ENCODE measurements at regions not wholly inside any gene's neighbourhood (a gene's known extent, or its start where the extent isn't known, plus 50 kb on each side); places are given as distances from the start of the nearest gene placed in this dataset.
"Not testable (repeated sequence)": the region's sequence is repeated elsewhere in the genome, so short reads cannot be mapped to it uniquely, and the experiment has no call there.

- peak; percentile 7 for DNase-seq
Measured at GRCh38 chr4:38386654-38387188, 277.3 kb upstream of the KLF3 start.

- no peak for DNase-seq
Measured at GRCh38 chr4:38387348-38387747, 276.7 kb upstream of the KLF3 start.

- DNase-seq, result no peak
Measured at GRCh38 chr4:38387819-38388218, 276.2 kb upstream of the KLF3 start.

- not testable (repeated sequence) for DNase-seq
Measured at GRCh38 chr4:38388907-38389306, 275.1 kb upstream of the KLF3 start.

GRCh38 chr4:38390969-38391545 is 272.9 kb upstream of the KLF3 start:
- DNase-seq, result no peak

GRCh38 chr4:38392223-38392855 is 271.7 kb upstream of the KLF3 start:
- DNase-seq, result no peak

GRCh38 chr4:38396091-38396490 is 267.9 kb upstream of the KLF3 start:
- DNase-seq, result no peak

- DNase-seq, result no peak
Measured at GRCh38 chr4:38396845-38397547, 267.0 kb upstream of the KLF3 start.

- no peak for DNase-seq
Measured at GRCh38 chr4:38400946-38401345, 263.1 kb upstream of the KLF3 start.

- no peak for DNase-seq
Measured at GRCh38 chr4:38406243-38406642, 257.8 kb upstream of the KLF3 start.

- no peak for DNase-seq
Measured at GRCh38 chr4:38409852-38410251, 254.1 kb upstream of the KLF3 start.

GRCh38 chr4:38411092-38411491 is 252.9 kb upstream of the KLF3 start:
- DNase-seq, result no peak

GRCh38 chr4:38411981-38412536 is 251.9 kb upstream of the KLF3 start:
- DNase-seq, result no peak

GRCh38 chr4:38413524-38414341 is 250.3 kb upstream of the KLF3 start:
- DNase-seq, result no peak

- DNase-seq, result no peak
Measured at GRCh38 chr4:38414410-38414809, 249.6 kb upstream of the KLF3 start.

GRCh38 chr4:38415682-38416081 is 248.3 kb upstream of the KLF3 start:
- no peak for DNase-seq

GRCh38 chr4:38416450-38417014 is 247.5 kb upstream of the KLF3 start:
- no peak for DNase-seq

GRCh38 chr4:38420254-38420653 is 243.7 kb upstream of the KLF3 start:
- DNase-seq, result not testable (repeated sequence)

- no peak for DNase-seq
Measured at GRCh38 chr4:38422850-38423249, 241.1 kb upstream of the KLF3 start.

GRCh38 chr4:38424151-38424871 is 239.7 kb upstream of the KLF3 start:
- DNase-seq, result no peak

- DNase-seq, result no peak
Measured at GRCh38 chr4:38426532-38426931, 237.5 kb upstream of the KLF3 start.

GRCh38 chr4:38430841-38431240 is 233.2 kb upstream of the KLF3 start:
- no peak for DNase-seq

Measured in midbrain (tissue), 1 donor.